NB4 (cell line): ENCODE measurements at regions not wholly inside any gene's neighbourhood (a gene's known extent, or its start where the extent isn't known, plus 50 kb on each side); places are given as distances from the start of the nearest gene placed in this dataset.

Source experiments
- MYC ChIP-seq: IDR thresholded peaks from 2 replicates; pipeline ENCODE4 v1.6.1; 2011; ENCODE audit warnings: low read depth, low read length
- POLR2A ChIP-seq: IDR thresholded peaks from 2 replicates; pipeline ENCODE4 v1.6.1; 2011; ENCODE audit warnings: mild to moderate bottlenecking; ENCODE audit not compliant: insufficient read length; ENCODE audit errors: extremely low read depth
- TF ChIP-seq, protein P1 (sequence below): IDR thresholded peaks from one replicate; pipeline ENCODE4 v1.5.1; 2012; ENCODE audit warnings: low read depth, low read length
- TF ChIP-seq, protein P2 (sequence below): IDR thresholded peaks from 2 replicates; pipeline ENCODE4 v1.6.1; 2011; ENCODE audit warnings: low read depth, low read length

DNA sequence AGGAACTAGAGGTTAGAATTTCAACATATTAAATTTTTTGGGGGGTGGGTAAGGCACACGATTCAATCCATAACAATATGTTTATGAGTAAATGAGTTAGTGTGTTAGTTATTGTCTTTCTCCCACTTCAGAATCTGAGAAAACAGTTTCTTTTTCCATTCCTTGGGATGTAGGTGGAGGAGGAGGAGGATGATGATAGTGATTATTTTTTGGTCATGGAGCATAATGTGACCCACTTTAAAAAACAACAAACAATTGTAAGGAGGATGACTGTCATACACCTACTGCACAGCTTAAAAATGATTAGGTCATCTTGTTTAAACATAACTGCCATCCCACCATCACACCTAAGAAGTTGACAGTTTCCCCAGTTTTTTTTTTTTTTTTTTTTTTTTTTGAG, 148.7 kb downstream of the CDRT15L2 start:
- TF ChIP-seq, protein P1, sequence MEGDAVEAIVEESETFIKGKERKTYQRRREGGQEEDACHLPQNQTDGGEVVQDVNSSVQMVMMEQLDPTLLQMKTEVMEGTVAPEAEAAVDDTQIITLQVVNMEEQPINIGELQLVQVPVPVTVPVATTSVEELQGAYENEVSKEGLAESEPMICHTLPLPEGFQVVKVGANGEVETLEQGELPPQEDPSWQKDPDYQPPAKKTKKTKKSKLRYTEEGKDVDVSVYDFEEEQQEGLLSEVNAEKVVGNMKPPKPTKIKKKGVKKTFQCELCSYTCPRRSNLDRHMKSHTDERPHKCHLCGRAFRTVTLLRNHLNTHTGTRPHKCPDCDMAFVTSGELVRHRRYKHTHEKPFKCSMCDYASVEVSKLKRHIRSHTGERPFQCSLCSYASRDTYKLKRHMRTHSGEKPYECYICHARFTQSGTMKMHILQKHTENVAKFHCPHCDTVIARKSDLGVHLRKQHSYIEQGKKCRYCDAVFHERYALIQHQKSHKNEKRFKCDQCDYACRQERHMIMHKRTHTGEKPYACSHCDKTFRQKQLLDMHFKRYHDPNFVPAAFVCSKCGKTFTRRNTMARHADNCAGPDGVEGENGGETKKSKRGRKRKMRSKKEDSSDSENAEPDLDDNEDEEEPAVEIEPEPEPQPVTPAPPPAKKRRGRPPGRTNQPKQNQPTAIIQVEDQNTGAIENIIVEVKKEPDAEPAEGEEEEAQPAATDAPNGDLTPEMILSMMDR = no peak
- TF ChIP-seq POLR2A = no peak
- TF ChIP-seq MYC = no peak
- TF ChIP-seq, protein P2, sequence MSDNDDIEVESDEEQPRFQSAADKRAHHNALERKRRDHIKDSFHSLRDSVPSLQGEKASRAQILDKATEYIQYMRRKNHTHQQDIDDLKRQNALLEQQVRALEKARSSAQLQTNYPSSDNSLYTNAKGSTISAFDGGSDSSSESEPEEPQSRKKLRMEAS = no peak
